Osteocyte (in vitro differentiated cells): ENCODE measurements at regions not wholly inside any gene's neighbourhood (a gene's known extent, or its start where the extent isn't known, plus 50 kb on each side); places are given as distances from the start of the nearest gene placed in this dataset.

Source experiments
- DNase-seq: peaks from one replicate; pipeline ENCODE4 v3.0.0; 2021; ENCODE audit warnings: mixed read lengths; ENCODE audit not compliant: unreplicated experiment; ENCODE audit errors: extremely low spot score
- H3K27ac Mint-ChIP-seq: one replicate; pipeline ENCODE4 v1.8.0; 2021; ENCODE audit warnings: mild to moderate bottlenecking, mixed read lengths; ENCODE audit not compliant: unreplicated experiment
- H3K27me3 Mint-ChIP-seq: one replicate; pipeline ENCODE4 v1.8.0; 2021; ENCODE audit warnings: mixed read lengths; ENCODE audit not compliant: unreplicated experiment
- H3K36me3 Mint-ChIP-seq: one replicate; pipeline ENCODE4 v1.8.0; 2021; ENCODE audit warnings: mixed read lengths; ENCODE audit not compliant: unreplicated experiment
- H3K4me1 Mint-ChIP-seq: one replicate; pipeline ENCODE4 v1.8.0; 2021; ENCODE audit warnings: mixed read lengths; ENCODE audit not compliant: unreplicated experiment
- H3K4me3 Mint-ChIP-seq: one replicate; pipeline ENCODE4 v1.8.0; 2021; ENCODE audit warnings: mild to moderate bottlenecking, moderate library complexity, mixed read lengths; ENCODE audit not compliant: unreplicated experiment
- H3K9me3 Mint-ChIP-seq: one replicate; pipeline ENCODE4 v1.8.0; 2021; ENCODE audit warnings: mixed read lengths; ENCODE audit not compliant: unreplicated experiment
- CTCF ChIP-seq: fragments of 200-600 bp; sonication (generic); IDR thresholded peaks from 2 replicates; pipeline ENCODE4 v1.5.0; 2021; ENCODE audit warnings: antibody characterized with exemption, mild to moderate bottlenecking, moderate library complexity

DNA sequence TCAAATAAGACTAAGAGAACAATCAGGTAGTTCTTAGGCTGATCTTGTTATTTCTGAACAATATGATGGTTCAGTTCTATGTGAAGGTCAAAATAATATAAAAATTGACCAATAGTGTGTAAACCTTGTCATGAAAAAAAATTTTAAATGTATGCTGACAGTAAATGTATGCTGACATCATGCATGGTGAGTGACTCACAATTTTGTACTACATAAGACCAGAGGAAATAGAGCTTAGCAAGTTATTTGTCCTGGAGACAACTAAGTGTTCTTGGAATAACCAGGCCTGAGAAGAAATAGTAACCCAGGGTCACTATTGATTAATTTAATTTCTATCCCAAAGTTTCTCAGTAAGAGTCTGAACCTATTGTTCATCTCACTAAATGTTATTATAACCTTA lies 182.2 kb upstream of the PCDH15 start:
- no peaks in the 10 kb centered on the region for H3K27me3 Mint-ChIP-seq
- H3K4me1 Mint-ChIP-seq = no peaks in the 10 kb centered on the region
- no peak for DNase-seq
- TF ChIP-seq CTCF = no peak
- H3K9me3 Mint-ChIP-seq = peaks cover 6% of the 10 kb centered on the region
- H3K4me3 Mint-ChIP-seq = no peak overlapping the region
- no peak overlapping the region for H3K27ac Mint-ChIP-seq
- no peaks in the 10 kb centered on the region for H3K36me3 Mint-ChIP-seq

GRCh38 chr10:54962134-54962900 lies 161.3 kb upstream of the PCDH15 start:
- Mint-ChIP-seq H3K36me3 (no peaks in the 10 kb centered on the region), H3K9me3 (no peaks in the 10 kb centered on the region), H3K4me1 (peaks cover 2% of the 10 kb centered on the region), H3K27ac (no peak overlapping the region), H3K4me3 (no peak overlapping the region), H3K27me3 (no peaks in the 10 kb centered on the region)
- DNase-seq = no peak
- TF ChIP-seq CTCF = no peak

- Mint-ChIP-seq H3K4me3 (no peak overlapping the region), H3K36me3 (no peaks in the 10 kb centered on the region), H3K27me3 (no peaks in the 10 kb centered on the region), H3K9me3 (no peaks in the 10 kb centered on the region), H3K27ac (no peak overlapping the region), H3K4me1 (peaks cover 2% of the 10 kb centered on the region)
- no peak for TF ChIP-seq CTCF
- DNase-seq = no peak
Measured at GRCh38 chr10:54961040-54961439, 160.0 kb upstream of the PCDH15 start.

GRCh38 chr10:54958844-54959243 lies 157.8 kb upstream of the PCDH15 start:
- Mint-ChIP-seq H3K4me1 (peaks cover 2% of the 10 kb centered on the region), H3K27me3 (no peaks in the 10 kb centered on the region), H3K4me3 (no peak overlapping the region), H3K27ac (no peak overlapping the region), H3K9me3 (no peaks in the 10 kb centered on the region), H3K36me3 (no peaks in the 10 kb centered on the region)
- DNase-seq = no peak
- TF ChIP-seq CTCF = no peak

DNA sequence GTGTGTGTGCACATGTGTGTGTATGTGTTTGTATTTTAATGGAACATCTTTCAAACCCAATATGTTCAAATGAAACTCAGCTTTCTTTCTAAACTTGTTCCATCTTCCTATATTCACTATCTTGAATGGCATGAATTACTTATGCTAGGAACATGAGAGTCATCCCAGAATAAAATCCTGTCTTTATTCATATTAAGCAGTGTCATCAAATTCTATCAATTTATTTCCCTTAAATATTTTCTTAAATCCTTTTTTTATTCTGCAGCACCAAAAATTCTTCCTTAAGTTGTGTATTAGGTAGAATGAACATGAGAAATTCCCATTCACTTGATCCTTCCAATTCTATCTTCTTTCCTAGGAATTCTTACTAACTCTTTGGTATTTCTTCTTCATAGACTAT lies 146.6 kb upstream of the PCDH15 start:
- Mint-ChIP-seq H3K4me3 (no peak overlapping the region), H3K27ac (no peak overlapping the region), H3K9me3 (peaks cover 3% of the 10 kb centered on the region), H3K27me3 (no peaks in the 10 kb centered on the region), H3K4me1 (no peaks in the 10 kb centered on the region), H3K36me3 (no peaks in the 10 kb centered on the region)
- no peak for DNase-seq
- no peak for TF ChIP-seq CTCF
